WERI-Rb-1 (cell line): ENCODE measurements at regions not wholly inside any gene's neighbourhood (a gene's known extent, or its start where the extent isn't known, plus 50 kb on each side); places are given as distances from the start of the nearest gene placed in this dataset.

ENCODE experiments used
- DNase-seq: peaks from one replicate; pipeline ENCODE4 v3.0.0-alpha.2; 2020
- H3K27ac ChIP-seq: fragments of 250-450 bp; sonication (Bioruptor Pico); 2 replicates; pipeline ENCODE4 v1.5.1; 2020; ENCODE audit warnings: mild to moderate bottlenecking, moderate library complexity
- H3K27me3 ChIP-seq: fragments of 250-450 bp; sonication (Bioruptor Pico); 2 replicates; pipeline ENCODE4 v1.5.1; 2021; ENCODE audit warnings: mild to moderate bottlenecking, low read depth, moderate library complexity; ENCODE audit not compliant: insufficient read depth, severe bottlenecking
- H3K36me3 ChIP-seq: fragments of 250-450 bp; sonication (Bioruptor Pico); 2 replicates; pipeline ENCODE4 v1.5.1; 2020; ENCODE audit warnings: mild to moderate bottlenecking, moderate library complexity
- H3K4me3 ChIP-seq: 2 replicates; pipeline ENCODE4 v1.5.1; 2011; ENCODE audit warnings: low read depth, mild to moderate bottlenecking, control low read depth, low read length
- H3K9me3 ChIP-seq: fragments of 250-450 bp; sonication (Bioruptor Pico); 2 replicates; pipeline ENCODE4 v1.5.1; 2021; ENCODE audit warnings: mild to moderate bottlenecking, moderate library complexity; ENCODE audit not compliant: severe bottlenecking
- CTCF ChIP-seq: IDR thresholded peaks from 2 replicates; pipeline ENCODE4 v1.5.1; 2011; ENCODE audit warnings: low read depth, mild to moderate bottlenecking, control low read depth, inconsistent platforms, low read length

- no peak for DNase-seq
- no peaks in the 10 kb centered on the region for H3K27me3 ChIP-seq
- TF ChIP-seq CTCF = no peak
- no peaks in the 10 kb centered on the region for H3K9me3 ChIP-seq
- H3K27ac ChIP-seq = no peak overlapping the region
- no peak overlapping the region for H3K4me3 ChIP-seq
- H3K36me3 ChIP-seq = no peaks in the 10 kb centered on the region
Measured at GRCh38 chr14:80388980-80389711, 177.8 kb upstream of the DIO2 start.

- TF ChIP-seq CTCF = no peak
Measured at GRCh38 chr14:80387563-80387981, 176.3 kb upstream of the DIO2 start.

GRCh38 chr14:80385336-80385735, 174.0 kb upstream of the DIO2 start:
- Histone ChIP-seq H3K27me3 (no peaks in the 10 kb centered on the region), H3K36me3 (no peaks in the 10 kb centered on the region), H3K9me3 (no peaks in the 10 kb centered on the region), H3K4me3 (no peak overlapping the region), H3K27ac (no peak overlapping the region)
- no peak for DNase-seq
- no peak for TF ChIP-seq CTCF

More at GRCh38 chr14:80387563-80387981, 176.3 kb upstream of the DIO2 start:
- no peak overlapping the region for H3K4me3 ChIP-seq
- no peak for DNase-seq
- no peak overlapping the region for H3K27ac ChIP-seq
- H3K9me3 ChIP-seq = no peaks in the 10 kb centered on the region
- no peaks in the 10 kb centered on the region for H3K27me3 ChIP-seq
- H3K36me3 ChIP-seq = no peaks in the 10 kb centered on the region

- no peak for TF ChIP-seq CTCF
- H3K27me3 ChIP-seq = no peaks in the 10 kb centered on the region
- H3K4me3 ChIP-seq = no peak overlapping the region
- H3K36me3 ChIP-seq = no peaks in the 10 kb centered on the region
- no peak overlapping the region for H3K27ac ChIP-seq
- no peak for DNase-seq
- no peaks in the 10 kb centered on the region for H3K9me3 ChIP-seq
Measured at GRCh38 chr14:80383223-80383622, 171.9 kb upstream of the DIO2 start.

GRCh38 chr14:80381807-80382363, 170.6 kb upstream of the DIO2 start:
- no peak for DNase-seq
- Histone ChIP-seq H3K4me3 (no peak overlapping the region), H3K9me3 (no peaks in the 10 kb centered on the region), H3K27ac (no peak overlapping the region), H3K36me3 (no peaks in the 10 kb centered on the region), H3K27me3 (no peaks in the 10 kb centered on the region)
- no peak for TF ChIP-seq CTCF
